PC-9 (cell line): ENCODE measurements at regions not wholly inside any gene's neighbourhood (a gene's known extent, or its start where the extent isn't known, plus 50 kb on each side); places are given as distances from the start of the nearest gene placed in this dataset.

Experiments used
- BruUV-seq: library from RNA; stranded (reverse); fragments of 400-500 nt; replicated peaks from 2 replicates; lab custom pipeline; 2021; lab: Mats Ljungman, UMichigan
- CTCF ChIA-PET: fragments of 300-600 bp; sonication (Branson Sonifier 250); formaldehyde crosslinking; loops from one replicate; lab custom pipeline; 2022; ENCODE audit warnings: antibody characterized with exemption; lab: Charles Lee
- POLR2A ChIA-PET: fragments of 300-600 bp; sonication (Branson Sonifier 250); formaldehyde crosslinking; loops from one replicate; lab custom pipeline; 2022; ENCODE audit warnings: antibody characterized with exemption; ENCODE audit not compliant: unreplicated experiment; lab: Charles Lee
- DNase-seq, 2 experiments: peaks; one replicate each; pipeline versions ENCODE4 v3.0.0 to v3.0.0-alpha.2; 2015 to 2022; ENCODE audit warnings: mixed read lengths in 1 of 2
- H2AFZ ChIP-seq: fragments of 200-600 bp; sonication (generic); 2 replicates; pipeline ENCODE4 v1.8.1; 2017; ENCODE audit warnings: antibody characterized with exemption
- H3F3A ChIP-seq: fragments of 200-600 bp; sonication (generic); 2 replicates; pipeline ENCODE4 v1.8.1; 2017; ENCODE audit warnings: antibody characterized with exemption, mild to moderate bottlenecking, low read depth; ENCODE audit not compliant: insufficient read depth
- H3K27ac ChIP-seq: fragments of 200-600 bp; sonication (generic); 2 replicates; pipeline ENCODE4 v1.6.1; 2016; ENCODE audit warnings: mixed run types
- H3K27me3 ChIP-seq: fragments of 200-600 bp; sonication (generic); 2 replicates; pipeline ENCODE4 v1.6.1; 2016; ENCODE audit warnings: low read depth, mixed run types; ENCODE audit not compliant: insufficient read depth
- H3K36me3 ChIP-seq: fragments of 200-600 bp; sonication (generic); 2 replicates; pipeline ENCODE4 v1.6.1; 2016; ENCODE audit warnings: low read depth, mixed run types
- H3K4me1 ChIP-seq: fragments of 200-600 bp; sonication (generic); replicated peaks from 2 replicates; pipeline ENCODE4 v1.6.1; 2016; ENCODE audit warnings: mixed run types; ENCODE audit not compliant: insufficient read depth
- H3K4me2 ChIP-seq: fragments of 200-600 bp; sonication (generic); 2 replicates; pipeline ENCODE4 v1.6.1; 2017; ENCODE audit warnings: mixed run types
- H3K4me3 ChIP-seq: fragments of 200-600 bp; sonication (generic); 2 replicates; pipeline ENCODE4 v1.6.1; 2016; ENCODE audit warnings: mixed run types
- H3K79me2 ChIP-seq: fragments of 200-600 bp; sonication (generic); 2 replicates; pipeline ENCODE4 v1.6.1; 2017; ENCODE audit warnings: low read depth, mixed run types
- H3K9me2 ChIP-seq: fragments of 200-600 bp; sonication (generic); 2 replicates; pipeline ENCODE4 v1.8.1; 2017; ENCODE audit warnings: mild to moderate bottlenecking; ENCODE audit not compliant: insufficient read depth
- H3K9me3 ChIP-seq: fragments of 200-600 bp; sonication (generic); 2 replicates; pipeline ENCODE4 v1.8.1; 2016; ENCODE audit warnings: low read depth; ENCODE audit not compliant: insufficient read depth
- H4K20me1 ChIP-seq: fragments of 200-600 bp; sonication (generic); 2 replicates; pipeline ENCODE4 v1.8.1; 2017; ENCODE audit not compliant: insufficient read depth
- CTCF ChIP-seq: fragments of 200-600 bp; sonication (generic); conservative IDR thresholded peaks from 2 replicates; pipeline ENCODE4 v1.6.1; 2017; ENCODE audit warnings: mixed run types, antibody characterized with exemption, mild to moderate bottlenecking, moderate library complexity
- EZH2 ChIP-seq: fragments of 200-600 bp; sonication (generic); IDR thresholded peaks from 2 replicates; pipeline ENCODE4 v1.8.0; 2017; ENCODE audit warnings: antibody characterized with exemption, low read depth
- intact Hi-C: fragments of 100-400 bp; cut with micrococcal nuclease; formaldehyde crosslinking; loops from one replicate; pipeline ENCODE4 v1.10.0; 2022; ENCODE audit not compliant: unreplicated experiment

- H3K79me2 ChIP-seq, result no peaks in the 10 kb centered on the region
- DNase-seq, result no peak
- H3K36me3 ChIP-seq, result no peaks in the 10 kb centered on the region
- no peaks in the 10 kb centered on the region for H4K20me1 ChIP-seq
- POLR2A ChIA-PET, result no interaction called here
- no TSS peak for BruUV-seq
- CTCF ChIA-PET, result no interaction called here
- no peaks in the 10 kb centered on the region for H3K4me1 ChIP-seq
- intact Hi-C loops, result no loop called here
- no peak overlapping the region for H3K4me3 ChIP-seq
- no peaks in the 10 kb centered on the region for H3K9me2 ChIP-seq
- no peak overlapping the region for H3K27ac ChIP-seq
- H2AFZ ChIP-seq, result no peak overlapping the region
- H3K27me3 ChIP-seq, result no peaks in the 10 kb centered on the region
- H3K4me2 ChIP-seq, result no peak overlapping the region
- H3K9me3 ChIP-seq, result peaks cover 12% of the 10 kb centered on the region
- TF ChIP-seq CTCF (no peak), EZH2 (no peak)
- H3F3A ChIP-seq, result no peaks in the 10 kb centered on the region
Measured at GRCh38 chr12:90396556-90396955, 558.4 kb downstream of the CCER1 start.

- H2AFZ ChIP-seq, result no peak overlapping the region
- no peak for DNase-seq
- H3K4me3 ChIP-seq, result no peak overlapping the region
- no peaks in the 10 kb centered on the region for H3K27me3 ChIP-seq
- no peaks in the 10 kb centered on the region for H3F3A ChIP-seq
- H3K4me1 ChIP-seq, result 0 out of 2 replicates have a peak, but pooled peaks cover 8% of the 10 kb centered on the region
- peaks cover 12% of the 10 kb centered on the region for H3K9me3 ChIP-seq
- ChIA-PET CTCF (no interaction called here), POLR2A (interaction anchor here (0.6 kb wide), 1 partner anchor 1072 kb away, joined by 3 read pairs; no protein-coding TSS in a partner anchor)
- BruUV-seq, result no TSS peak
- intact Hi-C loops, result no loop called here
- no peaks in the 10 kb centered on the region for H3K36me3 ChIP-seq
- H4K20me1 ChIP-seq, result no peaks in the 10 kb centered on the region
- no peak for TF ChIP-seq CTCF
- no peak for TF ChIP-seq EZH2
- no peaks in the 10 kb centered on the region for H3K9me2 ChIP-seq
- H3K79me2 ChIP-seq, result no peaks in the 10 kb centered on the region
- H3K27ac ChIP-seq, result no peak overlapping the region
- no peak overlapping the region for H3K4me2 ChIP-seq
Measured at GRCh38 chr12:90393652-90394051, 561.3 kb downstream of the CCER1 start.

GRCh38 chr12:90393089-90393488, 561.9 kb downstream of the CCER1 start:
- TF ChIP-seq CTCF, result no peak
- no peak for TF ChIP-seq EZH2
- H2AFZ ChIP-seq, result no peak overlapping the region
- H3K27me3 ChIP-seq, result no peaks in the 10 kb centered on the region
- ChIA-PET POLR2A (no interaction called here), CTCF (no interaction called here)
- BruUV-seq, result no TSS peak
- no peak for DNase-seq
- intact Hi-C loops, result no loop called here
- H3F3A ChIP-seq, result no peaks in the 10 kb centered on the region
- H3K36me3 ChIP-seq, result no peaks in the 10 kb centered on the region
- H4K20me1 ChIP-seq, result no peaks in the 10 kb centered on the region
- H3K27ac ChIP-seq, result no peak overlapping the region
- H3K9me3 ChIP-seq, result peaks cover 12% of the 10 kb centered on the region
- H3K79me2 ChIP-seq, result no peaks in the 10 kb centered on the region
- H3K4me2 ChIP-seq, result no peak overlapping the region
- H3K4me1 ChIP-seq, result 0 out of 2 replicates have a peak, but pooled peaks cover 8% of the 10 kb centered on the region
- no peak overlapping the region for H3K4me3 ChIP-seq
- H3K9me2 ChIP-seq, result no peaks in the 10 kb centered on the region
